RWPE1 (cell line): ENCODE measurements at regions not wholly inside any gene's neighbourhood (a gene's known extent, or its start where the extent isn't known, plus 50 kb on each side); places are given as distances from the start of the nearest gene placed in this dataset.

Source experiments
- CTCF ChIA-PET: fragments of 350-600 bp; sonication (Branson Sonifier 250); formaldehyde crosslinking; extraction: SDS; loops from one replicate; lab custom pipeline; 2021; lab: Yijun Ruan, JAX
- POLR2A ChIA-PET: fragments of 400-600 bp; formaldehyde crosslinking; extraction: SDS; loops from one replicate; lab custom pipeline; 2020; ENCODE audit warnings: antibody characterized with exemption; ENCODE audit not compliant: low non-redundant PET; lab: Yijun Ruan, JAX
- DNase-seq: peaks from one replicate; pipeline ENCODE4 v3.0.0; 2012; ENCODE audit warnings: low spot score
- H3K27ac ChIP-seq: fragments of 450-650 bp; 2 replicates; pipeline ENCODE4 v1.5.1; 2017
- CTCF ChIP-seq: fragments of 450-650 bp; conservative IDR thresholded peaks from 2 replicates; pipeline ENCODE4 v1.5.1; 2017; ENCODE audit warnings: low read depth, mild to moderate bottlenecking

- CTCF ChIA-PET, result no interaction called here
- no peak overlapping the region for H3K27ac ChIP-seq
- DNase-seq, result no peak
- no peak for TF ChIP-seq CTCF
- POLR2A ChIA-PET, result no interaction called here
Measured at GRCh38 chr14:84040101-84040500, 1489.8 kb upstream of the FLRT2 start.

- no peak for DNase-seq
- ChIA-PET CTCF (no interaction called here), POLR2A (no interaction called here)
- TF ChIP-seq CTCF, result no peak
- no peak overlapping the region for H3K27ac ChIP-seq
Measured at GRCh38 chr14:84041421-84041820, 1488.5 kb upstream of the FLRT2 start.

GRCh38 chr14:84042992-84043391 lies 1487.0 kb upstream of the FLRT2 start:
- CTCF ChIA-PET, result no interaction called here
- POLR2A ChIA-PET, result no interaction called here
- no peak for TF ChIP-seq CTCF
- H3K27ac ChIP-seq, result no peak overlapping the region
- DNase-seq, result no peak

GRCh38 chr14:84064316-84065125 lies 1465.4 kb upstream of the FLRT2 start:
- no peak for DNase-seq
- CTCF ChIA-PET, result interaction anchor here (0.7 kb wide), 1 partner anchor 43 kb away, joined by 3 read pairs; no protein-coding TSS in a partner anchor
- no peak for TF ChIP-seq CTCF
- POLR2A ChIA-PET, result no interaction called here
- H3K27ac ChIP-seq, result no peak overlapping the region

GRCh38 chr14:84065811-84066210 lies 1464.1 kb upstream of the FLRT2 start:
- DNase-seq, result no peak
- no peak for TF ChIP-seq CTCF
- CTCF ChIA-PET, result no interaction called here
- no peak overlapping the region for H3K27ac ChIP-seq
- POLR2A ChIA-PET, result no interaction called here

GRCh38 chr14:84068288-84068687 lies 1461.7 kb upstream of the FLRT2 start:
- no peak for TF ChIP-seq CTCF
- H3K27ac ChIP-seq, result no peak overlapping the region
- ChIA-PET CTCF (no interaction called here), POLR2A (no interaction called here)
- no peak for DNase-seq
